SK-N-MC (cell line): ENCODE measurements at regions not wholly inside any gene's neighbourhood (a gene's known extent, or its start where the extent isn't known, plus 50 kb on each side); places are given as distances from the start of the nearest gene placed in this dataset.

Experiments used
- EZH2 ChIP-seq: fragments of 200-600 bp; sonication (generic); IDR thresholded peaks from one replicate; pipeline ENCODE4 v1.6.1; 2017; ENCODE audit warnings: antibody characterized with exemption
- POLR2AphosphoS5 ChIP-seq: IDR thresholded peaks from 2 replicates; pipeline ENCODE4 v1.6.1; 2012; ENCODE audit warnings: mild to moderate bottlenecking, low read depth, low read length, borderline replicate concordance

DNA sequence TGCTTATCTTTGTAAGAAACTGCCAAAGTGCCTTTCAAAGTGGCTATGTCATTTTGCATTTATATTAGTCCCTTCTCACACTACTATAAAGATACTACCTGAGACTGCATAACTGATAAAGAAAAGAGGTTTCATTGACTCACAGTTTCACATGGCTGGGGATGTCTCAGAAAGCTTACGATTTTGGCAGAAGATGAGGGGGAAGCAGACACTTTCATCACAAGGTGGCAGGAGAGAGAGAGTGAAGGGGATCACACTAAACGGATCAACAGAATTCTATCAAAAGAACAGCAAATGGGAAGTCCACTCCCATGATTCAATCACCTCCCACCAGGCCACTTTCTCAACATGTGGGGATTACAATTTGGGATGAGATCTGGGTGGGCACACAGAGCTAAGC lies 1352.0 kb upstream of the B3GALT2 start:
- TF ChIP-seq POLR2AphosphoS5 (no peak), EZH2 (no peak)
